ENCODE measurements at regions not wholly inside any gene's neighbourhood (a gene's known extent, or its start where the extent isn't known, plus 50 kb on each side); places are given as distances from the start of the nearest gene placed in this dataset.

DNA sequence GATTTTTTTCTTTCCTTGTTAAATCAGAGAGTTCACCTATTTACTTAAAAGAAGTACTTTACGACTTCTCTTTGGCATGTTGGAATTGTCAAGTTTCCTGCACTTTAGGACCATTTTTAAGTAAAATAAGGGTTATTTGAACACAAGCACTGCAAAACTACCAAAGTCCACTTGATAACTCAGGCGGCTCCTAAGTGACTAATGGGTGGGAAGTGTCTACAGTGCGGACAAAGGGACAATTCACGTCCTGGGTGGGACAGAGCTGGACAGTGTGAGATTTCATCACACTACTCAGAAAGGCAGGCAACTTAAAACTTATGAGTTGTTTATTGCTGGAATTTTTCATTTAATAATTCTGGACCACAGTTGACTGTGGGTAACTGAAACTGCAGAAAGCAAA, 590.2 kb upstream of the UBE2E2 start (continued):
- no peak for TF ChIP-seq CEBPZ (IDR thresholded peaks at IDR 0.05; ENCODE audit: low read length)
- no peak for TF ChIP-seq ZNF232 (CRISPR knock-in tag; IDR thresholded peaks at IDR 0.05; ENCODE audit: borderline replicate concordance)
- no peak for TF ChIP-seq TAF15 (IDR thresholded peaks at IDR 0.05; ENCODE audit: low read depth, low read length, poor library complexity, severe bottlenecking)
- no peak for TF ChIP-seq SIN3A (IDR thresholded peaks at IDR 0.05; ENCODE audit: borderline replicate concordance, low read depth, low read length)
- no peak for TF ChIP-seq ZNF607 (CRISPR knock-in tag; IDR thresholded peaks at IDR 0.05; ENCODE audit: borderline replicate concordance)
- TF ChIP-seq ZMYM2 (CRISPR knock-in tag; IDR thresholded peaks at IDR 0.05), result no peak
- no peak for TF ChIP-seq GRHL1 (CRISPR knock-in tag; conservative IDR thresholded peaks at IDR 0.05)
- no peak for TF ChIP-seq NKX3-1 (CRISPR knock-in tag; IDR thresholded peaks at IDR 0.05)
- TF ChIP-seq ZNF230 (CRISPR knock-in tag; IDR thresholded peaks at IDR 0.05), result no peak
- TF ChIP-seq PTBP1 (IDR thresholded peaks at IDR 0.05; ENCODE audit: low read depth, low read length, poor library complexity, severe bottlenecking), result no peak
- no peak for TF ChIP-seq TAF1 (CRISPR knock-in tag; IDR thresholded peaks at IDR 0.05)
- TF ChIP-seq, protein P1, sequence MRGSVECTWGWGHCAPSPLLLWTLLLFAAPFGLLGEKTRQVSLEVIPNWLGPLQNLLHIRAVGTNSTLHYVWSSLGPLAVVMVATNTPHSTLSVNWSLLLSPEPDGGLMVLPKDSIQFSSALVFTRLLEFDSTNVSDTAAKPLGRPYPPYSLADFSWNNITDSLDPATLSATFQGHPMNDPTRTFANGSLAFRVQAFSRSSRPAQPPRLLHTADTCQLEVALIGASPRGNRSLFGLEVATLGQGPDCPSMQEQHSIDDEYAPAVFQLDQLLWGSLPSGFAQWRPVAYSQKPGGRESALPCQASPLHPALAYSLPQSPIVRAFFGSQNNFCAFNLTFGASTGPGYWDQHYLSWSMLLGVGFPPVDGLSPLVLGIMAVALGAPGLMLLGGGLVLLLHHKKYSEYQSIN (CRISPR knock-in tag; IDR thresholded peaks at IDR 0.05; ENCODE audit: borderline replicate concordance), result no peak
- TF ChIP-seq, protein P2, sequence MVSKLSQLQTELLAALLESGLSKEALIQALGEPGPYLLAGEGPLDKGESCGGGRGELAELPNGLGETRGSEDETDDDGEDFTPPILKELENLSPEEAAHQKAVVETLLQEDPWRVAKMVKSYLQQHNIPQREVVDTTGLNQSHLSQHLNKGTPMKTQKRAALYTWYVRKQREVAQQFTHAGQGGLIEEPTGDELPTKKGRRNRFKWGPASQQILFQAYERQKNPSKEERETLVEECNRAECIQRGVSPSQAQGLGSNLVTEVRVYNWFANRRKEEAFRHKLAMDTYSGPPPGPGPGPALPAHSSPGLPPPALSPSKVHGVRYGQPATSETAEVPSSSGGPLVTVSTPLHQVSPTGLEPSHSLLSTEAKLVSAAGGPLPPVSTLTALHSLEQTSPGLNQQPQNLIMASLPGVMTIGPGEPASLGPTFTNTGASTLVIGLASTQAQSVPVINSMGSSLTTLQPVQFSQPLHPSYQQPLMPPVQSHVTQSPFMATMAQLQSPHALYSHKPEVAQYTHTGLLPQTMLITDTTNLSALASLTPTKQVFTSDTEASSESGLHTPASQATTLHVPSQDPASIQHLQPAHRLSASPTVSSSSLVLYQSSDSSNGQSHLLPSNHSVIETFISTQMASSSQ (IDR thresholded peaks at IDR 0.05; ENCODE audit: low read depth), result no peak
- TF ChIP-seq, protein P2 (CRISPR knock-in tag; IDR thresholded peaks at IDR 0.05; ENCODE audit: borderline replicate concordance), result no peak
- TF ChIP-seq ZNF12 (CRISPR knock-in tag; IDR thresholded peaks at IDR 0.05), result no peak
- TF ChIP-seq, protein P3, sequence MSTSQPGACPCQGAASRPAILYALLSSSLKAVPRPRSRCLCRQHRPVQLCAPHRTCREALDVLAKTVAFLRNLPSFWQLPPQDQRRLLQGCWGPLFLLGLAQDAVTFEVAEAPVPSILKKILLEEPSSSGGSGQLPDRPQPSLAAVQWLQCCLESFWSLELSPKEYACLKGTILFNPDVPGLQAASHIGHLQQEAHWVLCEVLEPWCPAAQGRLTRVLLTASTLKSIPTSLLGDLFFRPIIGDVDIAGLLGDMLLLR (CRISPR knock-in tag; IDR thresholded peaks at IDR 0.05), result no peak
- no peak for TF ChIP-seq ZNF451 (CRISPR knock-in tag; IDR thresholded peaks at IDR 0.05)
- no peak for TF ChIP-seq PLSCR1 (CRISPR knock-in tag; IDR thresholded peaks at IDR 0.05; ENCODE audit: borderline replicate concordance)

Data from HepG2 (cell line).